Uterus (tissue), 2 donors: ENCODE measurements at regions not wholly inside any gene's neighbourhood (a gene's known extent, or its start where the extent isn't known, plus 50 kb on each side); places are given as distances from the start of the nearest gene placed in this dataset.

Experiments used
- POLR2A ChIP-seq, 2 donors: fragments of 450-650 bp; IDR thresholded peaks; one replicate each; pipeline ENCODE4 v1.6.1; 2016; ENCODE audit warnings: antibody characterized with exemption in 2 of 2, mild to moderate bottlenecking in 1 of 2, moderate library complexity in 1 of 2
- TF ChIP-seq, protein P1 (sequence below), 4 experiments: fragments of 200-600 bp in 2 of 4; fragments of 450-650 bp in 2 of 4; sonication (generic) in 2 of 4; IDR thresholded peaks; one replicate each; pipeline ENCODE4 v1.5.1; 2016 to 2019; ENCODE audit warnings: antibody characterized with exemption in 4 of 4, mild to moderate bottlenecking in 2 of 4, moderate library complexity in 1 of 4

DNA sequence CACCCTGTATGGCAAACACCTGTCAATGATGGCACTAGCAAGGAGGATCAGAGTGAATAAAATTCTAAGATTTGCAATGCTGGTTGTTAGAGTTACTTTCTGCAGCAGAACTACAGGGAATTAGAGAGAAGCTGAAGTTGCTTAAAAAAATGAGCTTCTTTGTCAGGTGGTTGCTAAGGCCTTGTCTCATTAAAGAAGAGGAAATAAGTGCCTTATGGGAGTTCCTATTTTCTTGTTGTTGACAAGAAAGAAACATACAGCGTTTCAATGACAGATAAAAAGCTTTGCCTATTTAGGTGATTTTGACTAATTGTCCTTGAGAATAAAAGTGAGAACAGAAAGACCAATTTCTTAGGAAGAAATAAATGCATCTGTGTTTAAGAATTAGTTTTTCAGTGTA is 106.0 kb upstream of the ARHGAP24 start:
- TF ChIP-seq, protein P1, sequence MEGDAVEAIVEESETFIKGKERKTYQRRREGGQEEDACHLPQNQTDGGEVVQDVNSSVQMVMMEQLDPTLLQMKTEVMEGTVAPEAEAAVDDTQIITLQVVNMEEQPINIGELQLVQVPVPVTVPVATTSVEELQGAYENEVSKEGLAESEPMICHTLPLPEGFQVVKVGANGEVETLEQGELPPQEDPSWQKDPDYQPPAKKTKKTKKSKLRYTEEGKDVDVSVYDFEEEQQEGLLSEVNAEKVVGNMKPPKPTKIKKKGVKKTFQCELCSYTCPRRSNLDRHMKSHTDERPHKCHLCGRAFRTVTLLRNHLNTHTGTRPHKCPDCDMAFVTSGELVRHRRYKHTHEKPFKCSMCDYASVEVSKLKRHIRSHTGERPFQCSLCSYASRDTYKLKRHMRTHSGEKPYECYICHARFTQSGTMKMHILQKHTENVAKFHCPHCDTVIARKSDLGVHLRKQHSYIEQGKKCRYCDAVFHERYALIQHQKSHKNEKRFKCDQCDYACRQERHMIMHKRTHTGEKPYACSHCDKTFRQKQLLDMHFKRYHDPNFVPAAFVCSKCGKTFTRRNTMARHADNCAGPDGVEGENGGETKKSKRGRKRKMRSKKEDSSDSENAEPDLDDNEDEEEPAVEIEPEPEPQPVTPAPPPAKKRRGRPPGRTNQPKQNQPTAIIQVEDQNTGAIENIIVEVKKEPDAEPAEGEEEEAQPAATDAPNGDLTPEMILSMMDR (IDR thresholded peaks at IDR 0.05), result no peak
- TF ChIP-seq POLR2A (IDR thresholded peaks at IDR 0.05), result no peak
